ENCODE measurements at regions not wholly inside any gene's neighbourhood (a gene's known extent, or its start where the extent isn't known, plus 50 kb on each side); places are given as distances from the start of the nearest gene placed in this dataset.

DNA sequence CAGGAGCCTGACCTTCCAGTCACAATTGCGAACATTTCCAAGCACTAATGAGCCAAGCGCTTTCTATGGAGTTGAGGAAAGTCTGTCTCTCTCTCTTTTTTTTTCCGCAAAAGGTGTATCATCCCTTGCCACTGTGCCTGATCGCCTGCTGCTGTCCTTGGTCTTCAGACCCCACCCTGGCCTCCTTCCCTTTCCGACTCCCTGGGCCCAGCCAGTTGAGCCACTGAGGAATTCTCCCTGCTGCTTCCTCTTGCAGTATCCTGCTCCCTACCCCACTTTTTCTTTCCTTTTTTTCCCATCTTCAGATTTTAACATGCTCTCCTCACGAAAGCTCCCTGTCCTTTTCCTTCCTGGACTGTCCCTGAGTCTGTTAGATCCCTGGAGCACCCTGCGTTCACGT is 396.5 kb upstream of the C2CD4B start:
- Histone ChIP-seq H3K9ac (no peak overlapping the region), H3K36me3 (ENCODE audit: control insufficient read depth, insufficient read depth, low read length) (no peaks in the 10 kb centered on the region), H2AFZ (no peak overlapping the region), H3K79me2 (no peaks in the 10 kb centered on the region), H3K27ac (no peak overlapping the region), H3K4me1 (no peaks in the 10 kb centered on the region), H3K4me3 (ENCODE audit: low read depth, low read length) (no peak overlapping the region), H3K4me2 (ENCODE audit: low read length) (no peak overlapping the region), H3K9me3 (ENCODE audit: control insufficient read depth, low read length) (no peaks in the 10 kb centered on the region), H3K27me3 (ENCODE audit: control insufficient read depth, insufficient read depth, low read length) (no peaks in the 10 kb centered on the region)
- TF ChIP-seq, protein P1, sequence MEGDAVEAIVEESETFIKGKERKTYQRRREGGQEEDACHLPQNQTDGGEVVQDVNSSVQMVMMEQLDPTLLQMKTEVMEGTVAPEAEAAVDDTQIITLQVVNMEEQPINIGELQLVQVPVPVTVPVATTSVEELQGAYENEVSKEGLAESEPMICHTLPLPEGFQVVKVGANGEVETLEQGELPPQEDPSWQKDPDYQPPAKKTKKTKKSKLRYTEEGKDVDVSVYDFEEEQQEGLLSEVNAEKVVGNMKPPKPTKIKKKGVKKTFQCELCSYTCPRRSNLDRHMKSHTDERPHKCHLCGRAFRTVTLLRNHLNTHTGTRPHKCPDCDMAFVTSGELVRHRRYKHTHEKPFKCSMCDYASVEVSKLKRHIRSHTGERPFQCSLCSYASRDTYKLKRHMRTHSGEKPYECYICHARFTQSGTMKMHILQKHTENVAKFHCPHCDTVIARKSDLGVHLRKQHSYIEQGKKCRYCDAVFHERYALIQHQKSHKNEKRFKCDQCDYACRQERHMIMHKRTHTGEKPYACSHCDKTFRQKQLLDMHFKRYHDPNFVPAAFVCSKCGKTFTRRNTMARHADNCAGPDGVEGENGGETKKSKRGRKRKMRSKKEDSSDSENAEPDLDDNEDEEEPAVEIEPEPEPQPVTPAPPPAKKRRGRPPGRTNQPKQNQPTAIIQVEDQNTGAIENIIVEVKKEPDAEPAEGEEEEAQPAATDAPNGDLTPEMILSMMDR (IDR thresholded peaks at IDR 0.05): no peak

DNA sequence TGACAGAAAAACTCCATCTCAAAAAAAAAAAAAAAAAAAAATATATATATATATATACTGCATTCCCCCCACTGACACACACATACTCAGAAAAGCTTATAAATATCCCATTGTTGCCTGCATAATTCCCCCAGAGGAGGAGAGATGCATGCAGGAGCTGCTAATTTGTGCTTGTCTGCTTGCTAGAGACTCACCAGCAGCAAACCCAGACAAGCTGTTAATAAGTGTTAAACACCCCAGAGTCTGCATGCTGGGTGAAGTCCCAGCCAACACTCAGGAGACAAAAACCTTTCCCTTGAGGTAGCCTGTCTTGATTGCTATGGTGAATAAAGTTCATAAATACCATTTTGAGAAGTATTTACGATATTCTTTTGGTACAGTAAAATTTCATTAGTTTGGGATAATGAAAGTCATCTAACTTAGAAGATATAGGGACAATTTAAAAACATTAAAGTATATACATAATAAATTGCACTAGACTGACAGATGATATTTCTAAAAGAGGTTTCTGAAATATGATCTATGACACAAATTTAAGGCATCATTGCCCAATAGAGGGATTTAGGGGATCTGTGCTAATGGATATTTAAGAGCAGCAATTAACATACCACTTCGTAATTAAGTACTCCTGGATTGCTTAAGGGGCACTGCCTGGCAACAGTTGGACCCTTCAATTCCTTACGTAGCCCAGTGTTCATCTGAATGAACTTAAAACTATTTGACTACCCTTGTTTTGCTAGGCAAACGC is 400.0 kb upstream of the C2CD4B start:
- H3K4me2 ChIP-seq (ENCODE audit: low read length): no peak overlapping the region
- H2AFZ ChIP-seq: no peak overlapping the region
- H3K27ac ChIP-seq: no peak overlapping the region
- no peaks in the 10 kb centered on the region for H3K27me3 ChIP-seq (ENCODE audit: control insufficient read depth, insufficient read depth, low read length)
- no peaks in the 10 kb centered on the region for H3K4me1 ChIP-seq
- TF ChIP-seq, protein P1 (IDR thresholded peaks at IDR 0.05): no peak
- H3K9me3 ChIP-seq (ENCODE audit: control insufficient read depth, low read length): no peaks in the 10 kb centered on the region
- H3K36me3 ChIP-seq (ENCODE audit: control insufficient read depth, insufficient read depth, low read length): no peaks in the 10 kb centered on the region
- no peak overlapping the region for H3K4me3 ChIP-seq (ENCODE audit: low read depth, low read length)
- no peak overlapping the region for H3K9ac ChIP-seq
- no peaks in the 10 kb centered on the region for H3K79me2 ChIP-seq

- H3K9ac ChIP-seq: no peak overlapping the region
- H3K27me3 ChIP-seq (ENCODE audit: control insufficient read depth, insufficient read depth, low read length): no peaks in the 10 kb centered on the region
- H3K36me3 ChIP-seq (ENCODE audit: control insufficient read depth, insufficient read depth, low read length): no peaks in the 10 kb centered on the region
- H3K4me3 ChIP-seq (ENCODE audit: low read depth, low read length): no peak overlapping the region
- no peaks in the 10 kb centered on the region for H3K4me1 ChIP-seq
- no peak overlapping the region for H3K27ac ChIP-seq
- no peaks in the 10 kb centered on the region for H3K9me3 ChIP-seq (ENCODE audit: control insufficient read depth, low read length)
- H3K4me2 ChIP-seq (ENCODE audit: low read length): no peak overlapping the region
- no peaks in the 10 kb centered on the region for H3K79me2 ChIP-seq
- TF ChIP-seq, protein P1 (IDR thresholded peaks at IDR 0.05): no peak
- no peak overlapping the region for H2AFZ ChIP-seq
These were observed 400.5 kb upstream of the C2CD4B start for GRCh38 chr15:62565634-62566026.

DNA sequence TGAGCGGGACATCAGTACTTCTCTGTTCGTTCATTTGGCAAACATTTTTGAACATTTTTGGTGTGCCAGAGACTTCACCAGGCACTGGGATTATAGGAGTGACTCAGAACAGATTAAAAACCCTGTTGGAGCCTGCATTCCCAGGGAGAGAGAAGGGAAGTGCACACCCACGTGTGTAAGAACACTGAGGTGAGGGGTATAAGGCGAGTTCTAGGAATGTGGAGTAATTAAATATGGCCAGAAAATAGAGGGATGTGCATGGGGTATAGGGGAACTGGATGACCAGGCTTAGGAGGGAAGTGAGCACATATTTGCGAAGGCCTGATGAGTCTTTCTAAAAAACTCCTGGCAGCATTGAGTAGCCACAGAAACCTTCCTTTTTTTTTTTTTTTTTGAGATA is 401.2 kb upstream of the C2CD4B start:
- H3K4me1 ChIP-seq: no peaks in the 10 kb centered on the region
- H3K79me2 ChIP-seq: no peaks in the 10 kb centered on the region
- H3K9ac ChIP-seq: no peak overlapping the region

More for the DNA sequence above, 401.2 kb upstream of the C2CD4B start:
- Histone ChIP-seq H3K4me2 (ENCODE audit: low read length) (no peak overlapping the region), H2AFZ (no peak overlapping the region), H3K27me3 (ENCODE audit: control insufficient read depth, insufficient read depth, low read length) (no peaks in the 10 kb centered on the region), H3K27ac (no peak overlapping the region), H3K9me3 (ENCODE audit: control insufficient read depth, low read length) (no peaks in the 10 kb centered on the region), H3K4me3 (ENCODE audit: low read depth, low read length) (no peak overlapping the region), H3K36me3 (ENCODE audit: control insufficient read depth, insufficient read depth, low read length) (no peaks in the 10 kb centered on the region)
- TF ChIP-seq, protein P1 (IDR thresholded peaks at IDR 0.05): no peak
